Parathyroid adenoma (tissue), 2 donors: ENCODE measurements at regions not wholly inside any gene's neighbourhood (a gene's known extent, or its start where the extent isn't known, plus 50 kb on each side); places are given as distances from the start of the nearest gene placed in this dataset.

Experiments
- H2AFZ ChIP-seq: fragments of 300-600 bp; sonication (generic); one replicate; pipeline ENCODE4 v1.7.0; 2017; ENCODE audit warnings: antibody characterized with exemption, mild to moderate bottlenecking
- H3K27ac ChIP-seq: fragments of 300-600 bp; sonication (generic); one replicate; pipeline ENCODE4 v1.7.0; 2017
- H3K27me3 ChIP-seq: fragments of 300-600 bp; sonication (generic); one replicate; pipeline ENCODE4 v1.7.0; 2017; ENCODE audit warnings: low read length; ENCODE audit not compliant: control insufficient read depth, insufficient read depth
- H3K36me3 ChIP-seq: fragments of 300-600 bp; sonication (generic); one replicate; pipeline ENCODE4 v1.7.0; 2017; ENCODE audit warnings: low read length; ENCODE audit not compliant: control insufficient read depth, insufficient read depth
- H3K4me1 ChIP-seq: fragments of 300-600 bp; sonication (generic); one replicate; pipeline ENCODE4 v1.7.0; 2017; ENCODE audit warnings: control low read depth
- H3K4me2 ChIP-seq: fragments of 300-600 bp; sonication (generic); one replicate; pipeline ENCODE4 v1.7.0; 2017; ENCODE audit warnings: low read length
- H3K4me3 ChIP-seq: fragments of 300-600 bp; sonication (generic); one replicate; pipeline ENCODE4 v1.7.0; 2017; ENCODE audit warnings: low read depth, low read length
- H3K79me2 ChIP-seq: fragments of 300-600 bp; sonication (generic); one replicate; pipeline ENCODE4 v1.7.0; 2017; ENCODE audit warnings: control low read depth
- H3K9ac ChIP-seq: fragments of 300-600 bp; sonication (generic); one replicate; pipeline ENCODE4 v1.7.0; 2017; ENCODE audit warnings: mild to moderate bottlenecking
- H3K9me3 ChIP-seq: fragments of 300-600 bp; sonication (generic); one replicate; pipeline ENCODE4 v1.7.0; 2017; ENCODE audit warnings: low read length; ENCODE audit not compliant: control insufficient read depth
- CTCF ChIP-seq: fragments of 300-600 bp; sonication (generic); IDR thresholded peaks from one replicate; pipeline ENCODE4 v1.7.0; 2017; ENCODE audit warnings: antibody characterized with exemption, mild to moderate bottlenecking
- donor health status: primary hyperparathyroidism.

DNA sequence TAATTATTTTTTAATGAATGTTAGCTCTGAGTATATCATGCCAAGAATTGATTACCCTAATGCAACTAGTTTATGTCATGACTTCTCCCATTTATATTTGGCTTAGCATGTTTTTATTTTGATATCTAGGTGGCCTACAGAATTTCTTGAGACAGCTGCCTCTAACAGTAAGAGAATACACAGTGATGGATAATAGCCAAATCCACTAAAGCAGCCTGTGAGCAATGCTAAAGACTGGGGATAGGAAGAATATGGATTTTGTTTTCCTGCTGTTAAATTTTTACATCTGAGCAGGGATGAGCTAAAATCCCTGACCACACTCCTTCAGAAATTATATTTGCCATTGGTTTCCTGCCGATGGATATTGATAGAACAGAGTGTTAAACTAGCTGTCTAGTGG lies 149.3 kb upstream of the TGFBR2 start:
- Histone ChIP-seq H3K36me3 (no peaks in the 10 kb centered on the region), H3K27ac (no peak overlapping the region), H3K4me3 (no peak overlapping the region), H3K27me3 (no peaks in the 10 kb centered on the region), H3K4me2 (no peak overlapping the region), H3K9ac (no peak overlapping the region), H3K4me1 (no peaks in the 10 kb centered on the region), H2AFZ (no peak overlapping the region), H3K79me2 (no peaks in the 10 kb centered on the region), H3K9me3 (no peaks in the 10 kb centered on the region)
- no peak for TF ChIP-seq CTCF

DNA sequence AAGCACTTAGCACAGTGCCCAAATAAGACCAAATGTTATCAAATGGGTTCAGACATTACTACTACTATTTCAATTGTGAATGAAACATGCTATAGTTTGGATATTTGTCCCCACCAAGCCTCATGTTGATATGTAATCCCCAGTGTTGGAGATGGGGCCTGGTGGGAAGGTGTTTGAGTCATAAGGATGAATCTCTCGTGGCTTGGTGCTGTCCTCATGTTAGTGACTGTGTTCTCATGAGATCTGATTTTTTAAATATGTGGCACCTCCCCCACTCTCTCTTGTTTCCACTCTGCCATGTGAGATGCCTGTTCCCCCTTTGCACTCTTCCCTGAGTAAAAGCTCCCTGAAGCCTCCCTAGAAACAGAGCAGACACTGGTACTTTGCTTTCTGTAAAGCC lies 148.7 kb upstream of the TGFBR2 start:
- H3K36me3 ChIP-seq, result no peaks in the 10 kb centered on the region
- no peak overlapping the region for H3K4me3 ChIP-seq
- no peaks in the 10 kb centered on the region for H3K4me1 ChIP-seq
- TF ChIP-seq CTCF, result no peak
- H3K4me2 ChIP-seq, result no peak overlapping the region
- H3K9ac ChIP-seq, result no peak overlapping the region
- no peaks in the 10 kb centered on the region for H3K79me2 ChIP-seq
- no peaks in the 10 kb centered on the region for H3K27me3 ChIP-seq
- H3K9me3 ChIP-seq, result no peaks in the 10 kb centered on the region
- no peak overlapping the region for H2AFZ ChIP-seq
- H3K27ac ChIP-seq, result no peak overlapping the region

DNA sequence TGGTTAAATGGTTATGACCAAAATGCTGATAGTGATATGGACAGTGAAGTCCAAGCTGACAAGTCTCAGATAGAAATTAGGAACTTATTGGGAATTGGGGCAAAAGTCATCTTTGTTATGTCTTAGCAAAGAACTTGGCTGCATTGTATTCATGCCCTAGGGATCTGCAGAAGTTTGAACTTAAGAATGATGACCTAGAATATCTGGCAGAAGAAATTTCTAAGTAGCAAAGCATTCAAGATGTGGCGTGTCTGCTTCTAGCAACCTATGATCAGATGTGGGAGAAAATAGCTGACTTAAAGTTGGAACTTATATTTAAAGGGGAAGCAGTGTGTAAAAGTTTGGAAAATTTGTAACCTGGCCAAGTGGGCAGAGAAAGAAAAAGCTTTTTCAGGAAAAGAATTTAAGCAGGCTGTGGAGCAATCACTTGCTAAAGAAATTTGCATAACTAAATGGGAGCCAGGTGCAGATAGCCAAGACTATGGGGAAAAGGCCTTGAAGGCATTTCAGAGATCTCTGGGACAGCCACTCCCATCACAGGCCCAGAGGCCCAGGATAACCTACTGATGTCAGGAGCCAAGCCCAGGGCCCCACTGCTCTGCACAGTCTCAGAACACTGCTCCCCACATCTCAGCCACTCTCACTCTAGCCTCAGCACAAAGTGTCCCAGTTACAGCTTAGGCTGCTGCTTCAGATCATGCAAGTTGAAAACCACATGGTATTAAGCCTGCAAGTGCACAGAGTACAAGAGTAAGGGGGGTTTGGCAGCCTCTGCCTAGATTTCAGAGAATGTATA lies 147.8 kb upstream of the TGFBR2 start:
- H3K79me2 ChIP-seq, result no peaks in the 10 kb centered on the region
- H2AFZ ChIP-seq, result no peak overlapping the region
- no peak overlapping the region for H3K4me3 ChIP-seq
- TF ChIP-seq CTCF, result no peak
- H3K36me3 ChIP-seq, result no peaks in the 10 kb centered on the region
- H3K4me2 ChIP-seq, result no peak overlapping the region
- H3K4me1 ChIP-seq, result no peaks in the 10 kb centered on the region
- no peaks in the 10 kb centered on the region for H3K9me3 ChIP-seq
- no peak overlapping the region for H3K27ac ChIP-seq
- no peaks in the 10 kb centered on the region for H3K27me3 ChIP-seq
- no peak overlapping the region for H3K9ac ChIP-seq

GRCh38 chr3:30461311-30461710 lies 145.1 kb upstream of the TGFBR2 start:
- H2AFZ ChIP-seq, result no peak overlapping the region
- no peaks in the 10 kb centered on the region for H3K27me3 ChIP-seq
- H3K4me1 ChIP-seq, result no peaks in the 10 kb centered on the region

More at GRCh38 chr3:30461311-30461710, 145.1 kb upstream of the TGFBR2 start:
- no peak for TF ChIP-seq CTCF
- Histone ChIP-seq H3K4me2 (no peak overlapping the region), H3K4me3 (no peak overlapping the region), H3K79me2 (no peaks in the 10 kb centered on the region), H3K36me3 (no peaks in the 10 kb centered on the region), H3K9me3 (no peaks in the 10 kb centered on the region), H3K9ac (no peak overlapping the region), H3K27ac (no peak overlapping the region)
